NCI-H748 (cell line): ENCODE measurements at regions not wholly inside any gene's neighbourhood (a gene's known extent, or its start where the extent isn't known, plus 50 kb on each side); places are given as distances from the start of the nearest gene placed in this dataset.

Experiments used
- DNase-seq: peaks from one replicate; lab custom pipeline; 2025; ENCODE audit not compliant: unreplicated experiment; lab: John Stamatoyannopoulos, UW

DNA sequence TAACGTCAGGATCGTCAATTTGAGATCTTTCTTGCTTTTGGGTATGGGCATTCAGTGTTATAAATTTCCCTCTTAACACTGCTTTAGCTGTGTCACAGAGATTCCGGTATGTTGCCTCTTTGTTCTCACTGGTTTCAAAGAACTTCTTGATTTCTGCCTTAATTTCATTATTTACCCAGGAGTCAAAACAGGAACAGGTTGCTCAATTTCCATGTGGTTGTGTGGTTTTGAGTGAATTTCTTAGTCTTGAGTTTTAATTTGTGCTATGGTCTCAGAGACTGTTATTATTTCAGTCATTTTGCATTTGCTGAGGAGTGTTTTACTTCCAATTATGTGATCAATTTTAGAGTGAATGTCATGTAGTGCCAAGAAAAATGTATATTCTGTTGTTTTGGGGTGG is 153.1 kb downstream of the PCDH17 start:
- DNase-seq = no peak

DNA sequence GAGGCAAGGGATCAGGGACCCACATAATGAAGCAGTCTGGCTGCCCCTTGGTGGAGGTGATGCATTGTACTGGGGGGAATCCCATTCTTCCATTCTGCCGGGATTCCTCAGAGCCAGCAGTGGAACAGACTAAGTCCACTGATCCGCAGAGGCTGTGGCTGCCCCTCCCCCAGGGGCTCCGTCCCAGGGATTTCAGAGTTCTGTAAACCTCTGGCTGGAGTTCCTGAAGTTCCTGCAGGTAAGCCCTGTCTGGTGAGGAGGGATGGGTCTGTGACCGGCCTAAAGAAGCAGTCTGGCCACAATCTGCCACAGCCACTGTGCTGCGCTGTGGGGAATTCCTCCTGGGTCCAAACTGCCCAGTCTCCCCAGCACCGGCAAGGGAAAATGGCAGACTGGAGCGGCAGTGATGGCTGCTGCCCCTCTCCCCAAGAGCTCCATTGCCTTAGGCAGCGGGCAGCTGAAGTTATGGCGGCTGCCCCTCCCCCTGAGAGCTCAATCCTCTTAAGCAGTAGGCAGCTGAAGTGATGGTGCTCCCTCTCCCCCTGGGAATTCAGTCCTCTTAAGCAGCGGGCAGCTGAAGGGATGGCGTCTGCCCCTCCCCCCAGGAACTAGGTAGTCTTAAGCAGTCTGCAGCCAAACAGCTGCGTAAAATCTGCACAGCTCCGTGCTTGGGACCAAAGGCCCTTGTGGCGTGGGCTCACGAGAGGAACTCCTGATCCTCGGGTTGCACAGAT is 155.7 kb downstream of the PCDH17 start:
- no peak for DNase-seq

DNA sequence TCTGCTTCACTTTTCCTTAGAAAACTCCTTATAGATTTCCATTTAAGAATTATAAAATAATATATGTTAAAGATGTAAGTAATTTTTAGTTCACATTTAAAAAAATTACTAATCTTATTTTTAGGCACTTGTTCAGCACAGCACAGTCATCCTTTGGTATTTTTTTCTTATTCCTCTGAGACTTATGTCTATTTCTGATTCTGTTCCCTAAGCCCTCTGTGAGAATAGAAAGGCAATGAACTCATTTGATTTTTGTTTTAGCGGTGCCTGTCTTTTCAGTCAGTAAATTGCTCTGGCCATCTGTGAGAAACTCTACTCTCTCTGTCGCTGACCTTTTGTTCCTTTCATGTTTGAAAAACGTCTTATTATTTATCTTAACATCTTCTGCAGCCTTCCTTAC is 168.1 kb downstream of the PCDH17 start:
- DNase-seq = no peak

DNA sequence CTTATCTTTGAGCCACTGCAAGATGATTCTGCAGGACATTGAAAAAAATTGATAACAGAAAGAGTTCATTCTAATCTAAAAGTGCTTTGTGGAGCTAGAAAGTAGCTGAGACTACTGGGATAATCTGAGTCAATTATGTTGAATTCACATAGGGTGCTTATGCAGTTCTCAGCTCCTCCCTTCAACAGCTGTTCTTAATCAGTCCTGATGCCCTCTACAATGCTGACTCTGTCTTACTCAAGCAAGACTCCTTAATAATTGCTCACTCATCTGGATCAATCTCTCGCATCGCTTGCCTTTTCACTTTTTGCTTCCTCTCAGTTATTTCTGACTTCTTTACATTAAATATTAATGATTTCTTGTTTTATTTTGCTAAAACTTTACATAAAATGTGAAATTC is 182.1 kb downstream of the PCDH17 start:
- DNase-seq = peak; percentile 15

DNA sequence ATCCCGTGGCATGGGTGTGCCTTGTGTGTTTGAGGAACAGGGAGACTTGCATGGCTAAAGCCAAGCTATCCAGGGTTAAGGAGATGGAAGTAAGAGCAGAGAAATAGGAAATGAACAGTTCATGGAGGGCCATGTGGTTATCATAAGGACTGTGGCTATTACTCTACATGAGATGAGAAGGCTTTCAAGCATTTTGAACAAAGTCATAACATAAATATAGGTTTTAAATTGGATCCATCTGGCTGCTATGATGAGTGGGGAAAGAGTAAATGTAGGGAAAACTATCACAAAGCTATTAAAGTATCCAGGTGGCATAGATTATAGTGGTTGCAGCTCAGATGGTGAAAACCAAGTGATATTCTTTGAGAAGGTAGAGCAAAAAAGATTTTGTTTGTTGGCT is 184.1 kb downstream of the PCDH17 start:
- no peak for DNase-seq

DNA sequence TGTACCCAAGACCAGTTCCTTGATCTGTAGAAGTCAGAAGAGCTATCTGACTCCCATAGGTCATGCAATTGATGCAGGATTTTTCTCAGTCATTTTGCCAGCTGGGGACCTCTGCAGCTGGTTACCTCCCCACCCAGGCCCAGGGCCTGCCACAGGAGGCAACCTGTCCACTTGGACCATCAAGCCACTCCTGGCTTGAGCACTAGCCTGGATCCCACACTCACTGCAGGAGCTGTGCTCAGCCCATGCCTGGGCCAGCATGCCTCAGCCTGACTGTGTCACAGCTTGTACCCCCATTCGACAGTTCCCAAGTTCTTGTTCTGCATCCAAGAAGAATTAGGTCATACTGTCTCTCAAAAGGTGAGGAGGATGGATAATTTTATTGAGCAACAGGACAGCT is 189.4 kb downstream of the PCDH17 start:
- DNase-seq = no peak

DNA sequence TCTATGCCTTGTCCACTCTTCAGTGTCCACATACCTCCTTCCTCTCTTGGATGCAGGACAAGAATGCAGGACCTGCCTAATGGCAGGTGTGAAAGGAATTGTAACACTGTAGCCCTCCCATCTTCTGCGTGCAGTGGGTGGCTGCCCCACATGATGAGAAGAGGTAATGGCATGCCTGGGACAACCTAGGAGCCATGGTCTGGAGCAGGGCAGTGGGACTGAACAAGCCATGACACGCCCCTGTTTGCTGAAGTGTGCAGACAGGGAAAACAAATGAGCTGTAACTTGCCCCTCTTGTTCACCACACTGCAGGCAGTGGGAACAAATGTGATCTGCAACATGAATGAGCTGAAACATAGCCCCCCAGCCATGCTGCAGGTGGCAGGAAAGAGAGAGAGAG is 192.2 kb downstream of the PCDH17 start:
- peak; percentile 13 for DNase-seq

DNA sequence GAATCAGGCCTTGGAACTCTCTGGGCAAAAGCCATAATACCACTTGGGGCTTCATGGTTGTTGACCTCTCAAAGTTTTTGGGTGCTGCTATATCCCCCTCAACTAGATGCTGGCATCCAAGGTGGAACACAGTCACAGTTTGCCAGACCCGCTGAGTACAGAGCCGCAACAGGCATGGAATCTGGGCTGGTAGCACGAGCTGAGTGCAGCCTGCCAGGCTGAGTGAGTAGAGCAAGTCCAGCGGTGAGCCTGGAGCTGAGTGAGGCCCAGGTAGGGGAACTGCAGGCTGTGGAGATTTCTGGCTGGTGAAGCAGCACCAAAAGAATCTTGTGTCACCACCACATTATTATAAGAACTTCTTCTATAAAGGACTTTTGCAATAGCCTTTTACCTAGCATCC is 192.6 kb downstream of the PCDH17 start:
- DNase-seq = no peak

DNA sequence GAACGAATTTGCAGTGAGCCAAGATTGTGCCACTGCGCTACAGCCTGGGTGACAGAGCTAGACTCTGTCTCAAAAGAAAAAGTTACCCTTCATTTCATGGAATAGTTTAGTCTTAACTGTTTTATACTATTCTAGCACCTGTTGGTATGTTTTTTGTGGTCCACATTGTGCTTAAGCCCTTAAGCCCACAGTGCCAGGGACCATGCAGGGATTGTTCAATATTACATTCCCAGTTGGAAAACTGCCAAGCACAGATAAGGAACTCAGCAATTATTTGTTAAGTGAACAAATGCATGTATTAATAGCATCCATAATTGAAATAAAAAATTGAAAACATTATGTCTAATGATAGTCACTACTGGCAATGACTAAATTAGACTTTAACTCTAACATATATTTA is 193.5 kb downstream of the PCDH17 start:
- DNase-seq = peak; percentile 19

DNA sequence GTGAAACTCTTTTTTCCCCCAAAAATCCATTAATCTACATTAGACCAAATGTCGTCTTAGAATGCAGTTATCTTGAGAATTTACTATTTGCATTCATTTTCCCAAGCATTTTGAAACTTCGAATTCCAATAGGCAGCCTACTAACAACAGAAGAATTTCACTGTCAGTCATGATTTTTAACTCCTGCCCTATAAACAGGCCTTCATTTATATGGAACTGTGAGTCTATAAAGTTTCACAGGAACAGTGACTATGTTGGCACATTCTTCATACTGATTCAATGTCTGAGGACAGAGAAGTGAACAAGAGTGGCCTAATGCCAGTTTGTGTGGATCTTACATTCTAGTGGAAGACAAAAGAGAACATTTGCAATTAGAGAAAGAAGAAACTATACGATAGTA is 198.0 kb downstream of the PCDH17 start:
- DNase-seq = no peak

DNA sequence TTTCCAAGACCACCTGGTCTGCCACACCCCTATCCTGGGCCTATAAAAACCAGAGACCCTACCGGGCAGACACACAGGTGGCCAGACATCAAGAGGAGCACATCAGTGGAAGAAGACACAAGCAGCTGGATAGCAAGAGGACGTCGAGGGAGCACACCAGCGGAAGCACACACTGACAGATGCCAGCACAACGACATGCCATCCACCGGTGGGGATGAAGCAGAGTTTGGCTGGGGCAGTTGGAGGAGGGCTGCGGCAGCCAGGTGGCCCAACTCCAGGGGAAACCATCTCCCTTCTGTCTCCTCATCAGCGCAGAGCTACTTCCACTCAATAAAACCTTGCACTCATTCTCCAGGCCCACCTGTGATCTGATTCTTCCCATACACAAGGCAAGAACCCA is 200.6 kb downstream of the PCDH17 start:
- DNase-seq = no peak

DNA sequence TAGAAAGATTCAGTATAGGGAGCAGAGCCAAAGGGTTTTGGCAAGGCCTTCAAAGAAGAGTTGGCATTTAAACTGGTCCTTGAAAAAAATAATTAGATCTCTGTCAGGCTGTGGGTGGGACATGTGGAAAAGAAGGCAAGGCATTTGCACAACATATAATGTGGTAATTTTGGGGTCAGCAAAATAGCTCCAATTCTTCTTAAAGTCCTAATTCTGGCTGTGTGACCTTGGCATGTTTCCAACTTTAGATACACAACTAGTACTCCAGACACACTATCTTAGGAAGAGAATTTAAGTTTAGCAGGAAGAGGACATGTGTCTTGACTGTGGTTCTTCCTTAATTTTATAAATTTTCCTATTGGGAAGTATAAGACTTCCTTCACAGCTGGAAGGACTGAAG is 206.3 kb downstream of the PCDH17 start:
- no peak for DNase-seq

DNA sequence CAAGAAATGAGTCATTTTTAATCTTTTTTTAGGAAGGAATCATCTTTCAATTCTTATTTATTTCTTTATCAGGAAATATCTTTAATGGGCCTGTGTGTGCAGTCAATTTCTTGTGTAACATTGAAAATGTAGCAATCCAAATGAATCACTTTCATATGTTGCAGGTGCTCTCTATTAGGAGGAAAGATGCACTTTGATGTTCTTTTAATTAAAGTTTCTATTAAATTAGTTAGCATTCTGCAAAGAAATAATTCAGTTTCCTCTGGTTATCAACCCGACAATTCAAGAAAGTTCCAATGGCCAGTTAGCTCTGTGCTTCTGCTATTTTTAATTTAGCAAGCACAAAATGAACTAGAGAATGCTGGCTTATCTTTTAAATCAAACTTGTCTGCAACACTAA is 212.0 kb downstream of the PCDH17 start:
- no peak for DNase-seq

DNA sequence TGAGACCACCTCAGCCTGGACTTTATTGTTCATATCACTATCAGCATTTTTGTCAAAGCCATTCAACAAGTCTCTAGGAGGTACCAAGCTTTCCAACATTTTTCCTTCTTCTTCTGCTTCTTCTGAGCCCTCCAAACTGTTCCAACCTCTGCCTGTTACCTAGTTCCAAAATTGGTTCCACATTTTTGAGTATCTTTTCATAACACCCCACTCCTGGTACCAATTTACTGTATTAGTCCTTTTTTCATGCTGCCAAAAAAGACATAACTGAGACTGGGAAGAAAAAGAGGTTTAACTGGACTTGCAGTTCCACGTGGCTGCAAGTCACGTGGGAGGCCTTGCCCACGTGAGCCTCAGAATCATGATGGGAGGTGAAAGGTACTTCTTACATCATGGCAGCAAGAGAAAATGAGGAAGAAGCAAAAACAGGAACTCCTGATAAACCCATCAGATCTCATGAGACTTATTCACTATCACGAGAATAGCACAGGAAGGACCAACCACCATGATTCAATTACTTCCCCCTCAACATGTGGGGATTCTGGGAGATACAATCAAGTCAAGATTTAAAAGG is 215.1 kb downstream of the PCDH17 start:
- no peak for DNase-seq

DNA sequence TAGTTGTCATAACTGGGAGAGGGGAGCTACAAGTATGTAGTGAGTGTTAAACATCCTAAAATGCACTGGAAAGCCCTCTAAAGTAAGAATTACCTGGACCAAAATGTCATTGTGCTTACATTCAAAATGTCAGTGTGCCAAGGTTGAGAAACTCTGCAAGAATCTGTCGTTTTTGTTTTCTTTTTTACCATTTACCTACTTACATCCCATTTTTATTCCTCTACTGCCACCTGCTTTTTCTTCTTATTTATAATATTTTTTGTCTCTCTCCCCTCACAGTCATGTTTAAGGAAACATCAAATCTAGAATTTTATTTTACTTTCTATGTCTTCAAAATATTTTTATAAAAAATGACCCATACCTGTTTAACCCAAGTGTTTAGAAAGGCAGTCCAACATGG is 226.4 kb downstream of the PCDH17 start:
- no peak for DNase-seq

DNA sequence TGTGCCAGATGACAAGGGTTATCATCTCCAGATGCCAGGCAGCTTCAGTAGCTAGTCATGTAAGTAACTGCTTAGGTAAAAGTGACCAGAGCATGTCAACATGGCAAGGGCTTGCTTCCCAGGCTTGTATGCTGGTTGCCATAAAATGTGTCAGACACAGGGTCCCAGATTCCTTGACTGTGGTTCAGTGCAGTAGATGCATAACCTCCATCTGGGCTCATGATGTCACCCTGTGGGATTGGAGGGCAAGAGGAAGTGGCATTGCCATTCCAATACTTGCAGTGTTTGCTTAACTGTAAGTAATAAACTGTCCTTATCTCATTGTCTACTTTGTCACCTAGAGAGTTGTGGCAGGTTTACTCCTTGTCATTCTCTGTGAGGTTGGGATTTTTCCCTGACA is 226.8 kb downstream of the PCDH17 start:
- DNase-seq = no peak

DNA sequence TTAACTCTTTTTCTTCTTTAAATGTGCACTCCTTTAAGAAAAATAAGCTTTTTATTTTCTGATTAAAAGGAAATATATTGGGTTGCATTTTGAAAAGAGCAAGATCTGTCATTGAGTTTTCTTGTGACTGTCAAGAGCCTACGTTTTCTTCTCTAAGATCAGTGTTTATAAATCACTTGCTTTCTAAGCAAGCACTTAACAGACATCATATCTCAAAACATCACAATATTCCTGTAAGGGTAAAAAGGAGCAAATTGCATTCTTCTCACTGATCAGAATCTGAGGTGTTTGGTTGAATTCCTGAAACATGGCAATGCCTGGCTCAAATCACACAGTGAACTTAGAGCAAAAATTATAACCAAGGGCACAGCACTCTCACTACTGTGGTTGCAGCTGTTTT is 231.3 kb downstream of the PCDH17 start:
- DNase-seq = no peak

DNA sequence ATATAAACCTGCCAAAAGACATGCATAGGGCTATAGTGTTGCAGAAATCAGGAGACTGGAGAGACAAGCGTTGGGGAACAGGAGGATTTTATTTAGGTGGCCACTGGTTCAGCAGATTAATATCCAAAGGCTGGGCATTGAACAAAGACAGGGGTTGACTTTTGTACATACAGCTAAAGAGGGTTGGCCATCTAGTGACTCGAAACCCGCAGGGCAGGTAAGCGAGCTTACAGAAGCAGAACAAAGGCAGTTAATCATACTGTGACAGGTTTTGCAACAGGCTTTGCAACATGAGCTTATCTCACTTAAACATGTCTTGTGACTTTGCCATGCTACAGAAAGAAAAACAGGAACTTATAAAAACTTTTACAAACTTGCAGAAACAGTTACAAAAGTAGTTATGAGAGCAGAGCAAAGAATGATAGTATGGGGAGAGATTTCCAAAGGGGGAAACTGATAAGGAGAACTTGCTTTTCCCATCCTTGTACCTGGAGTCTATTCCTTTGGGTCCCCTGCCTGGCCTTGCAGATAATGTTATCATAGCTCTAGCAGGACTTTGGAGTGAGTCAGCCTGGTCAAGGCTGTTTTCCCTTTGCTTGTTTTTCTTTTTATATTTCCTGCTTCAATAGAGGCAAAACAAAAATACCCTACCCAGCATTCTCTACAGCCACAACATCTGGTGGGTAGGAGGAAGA is 234.2 kb downstream of the PCDH17 start:
- DNase-seq = no peak

DNA sequence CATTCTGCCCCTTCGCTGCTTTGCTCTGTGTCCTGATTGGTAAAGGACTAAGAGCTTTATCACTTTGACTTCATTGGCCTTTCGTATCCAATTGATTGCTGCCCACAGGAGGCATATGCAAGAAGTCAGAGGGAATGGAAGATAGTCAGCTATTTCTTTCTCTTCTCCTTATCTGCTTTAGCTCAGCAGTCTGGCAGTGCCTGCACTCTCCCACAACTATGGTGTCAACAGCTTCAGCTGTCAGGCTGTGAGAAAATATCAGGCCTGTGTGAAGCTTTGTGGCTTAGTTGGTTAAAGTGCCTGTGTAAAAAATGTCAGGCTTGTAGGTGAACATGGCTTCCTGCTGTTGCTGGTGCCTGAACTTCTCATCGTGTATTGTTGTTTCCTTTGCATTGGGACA is 243.0 kb downstream of the PCDH17 start:
- DNase-seq = no peak

DNA sequence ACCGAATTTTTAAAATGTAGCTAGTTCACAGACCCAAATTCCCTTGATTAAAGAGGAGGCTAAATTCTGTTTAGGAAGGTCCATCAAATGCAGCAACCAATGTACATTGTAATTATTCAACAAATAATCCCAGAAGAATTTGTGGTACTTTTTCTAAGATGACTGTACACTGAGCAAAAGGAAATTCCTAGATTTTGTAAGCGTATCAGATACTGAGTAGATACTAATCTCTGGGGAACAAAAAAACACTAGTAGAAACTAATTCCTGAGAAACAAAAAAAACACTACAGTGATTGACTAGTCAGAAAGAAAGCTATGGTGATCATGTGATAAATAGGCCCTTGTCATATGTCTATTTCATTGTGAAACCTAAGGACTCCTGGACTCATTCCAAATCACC is 246.1 kb downstream of the PCDH17 start:
- no peak for DNase-seq

DNA sequence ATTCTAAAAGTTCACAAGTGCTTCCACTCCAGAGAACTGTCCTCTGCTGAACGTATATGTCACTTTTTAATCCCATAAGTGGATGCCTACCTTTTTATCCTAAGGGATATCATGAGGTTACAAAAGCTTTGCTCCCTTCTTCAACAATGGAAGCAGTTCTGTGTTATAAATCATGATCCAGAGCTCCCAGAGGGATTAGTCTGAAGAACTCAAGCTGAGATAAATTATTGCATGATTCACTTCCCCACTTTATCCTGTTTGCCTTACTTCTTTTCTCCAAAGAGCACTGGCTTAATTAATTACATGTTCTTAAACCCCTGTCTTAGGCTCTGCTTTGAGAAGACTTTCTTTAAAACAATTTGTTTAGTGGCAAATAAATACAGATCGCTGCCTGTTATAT is 246.7 kb downstream of the PCDH17 start:
- no peak for DNase-seq

DNA sequence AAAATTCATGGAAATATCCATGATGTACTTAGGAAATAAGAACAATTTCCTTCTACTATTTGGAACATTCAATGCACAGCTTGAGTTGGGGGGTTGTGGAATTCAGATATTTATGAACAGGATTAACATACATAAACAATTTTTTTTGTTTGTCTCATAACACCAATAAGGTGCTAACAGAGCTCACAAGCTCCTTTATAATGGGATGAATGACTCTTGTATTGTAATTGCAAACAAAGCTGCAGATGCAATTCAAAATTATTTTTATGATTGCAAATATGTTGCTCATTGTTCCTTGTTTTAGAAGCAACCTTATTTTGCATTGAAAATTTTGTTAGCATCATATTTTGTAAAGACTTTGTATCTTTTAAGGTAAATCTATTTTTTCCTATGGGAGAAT is 265.7 kb downstream of the PCDH17 start:
- DNase-seq = no peak

DNA sequence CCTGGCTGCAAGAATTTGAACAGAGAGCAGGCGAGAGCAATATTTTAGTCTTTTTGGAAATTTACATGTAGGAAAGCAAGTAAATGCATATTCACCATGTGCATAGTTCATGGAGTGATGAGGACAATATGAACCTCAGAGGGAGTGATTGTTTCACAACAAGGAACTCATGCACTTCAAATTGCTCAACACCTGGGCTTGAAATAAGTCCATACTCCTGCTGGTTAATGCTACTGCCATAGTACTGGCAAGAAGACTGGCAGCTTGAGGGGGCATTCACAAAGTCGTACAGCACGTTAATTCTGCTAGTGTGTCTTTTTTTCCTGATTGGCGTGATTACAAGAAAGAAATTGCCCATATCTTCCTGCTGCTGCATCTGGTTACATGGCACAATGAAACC is 267.6 kb downstream of the PCDH17 start:
- DNase-seq = no peak
